HG02870 (cell line): ENCODE measurements at regions not wholly inside any gene's neighbourhood (a gene's known extent, or its start where the extent isn't known, plus 50 kb on each side); places are given as distances from the start of the nearest gene placed in this dataset.

ENCODE experiments used
- ATAC-seq: cut with Tn5 transposase; IDR thresholded peaks from one replicate; pipeline ENCODE4 v1.9.1; 2021; ENCODE audit warnings: mild to moderate bottlenecking, moderate library complexity; ENCODE audit not compliant: unreplicated experiment

GRCh38 chr5:2125171-2125900 lies 242.6 kb upstream of the IRX4 start:
- no peak for ATAC-seq

GRCh38 chr5:2124434-2125170 lies 241.9 kb upstream of the IRX4 start:
- no peak for ATAC-seq

- no peak for ATAC-seq
Observed at GRCh38 chr5:2123874-2124273, 241.1 kb upstream of the IRX4 start.

- ATAC-seq = no peak
Observed at GRCh38 chr5:2120361-2120760, 237.6 kb upstream of the IRX4 start.

- no peak for ATAC-seq
Observed at GRCh38 chr5:2119573-2119972, 236.8 kb upstream of the IRX4 start.

- no peak for ATAC-seq
Observed at GRCh38 chr5:2113348-2114131, 230.8 kb upstream of the IRX4 start.

- no peak for ATAC-seq
Observed at GRCh38 chr5:2112173-2113025, 229.7 kb upstream of the IRX4 start.

- no peak for ATAC-seq
Observed at GRCh38 chr5:2111569-2112105, 228.9 kb upstream of the IRX4 start.

- no peak for ATAC-seq
Observed at GRCh38 chr5:2110934-2111462, 228.3 kb upstream of the IRX4 start.

- no peak for ATAC-seq
Observed at GRCh38 chr5:2110137-2110933, 227.6 kb upstream of the IRX4 start.

- no peak for ATAC-seq
Observed at GRCh38 chr5:2109566-2109965, 226.8 kb upstream of the IRX4 start.

GRCh38 chr5:2106721-2107120 lies 224.0 kb upstream of the IRX4 start:
- no peak for ATAC-seq

GRCh38 chr5:2105141-2105540 lies 222.4 kb upstream of the IRX4 start:
- ATAC-seq = no peak

- ATAC-seq = no peak
Observed at GRCh38 chr5:2103940-2104339, 221.2 kb upstream of the IRX4 start.

- no peak for ATAC-seq
Observed at GRCh38 chr5:2102819-2103776, 220.4 kb upstream of the IRX4 start.

GRCh38 chr5:2101685-2102084 lies 219.0 kb upstream of the IRX4 start:
- ATAC-seq = no peak

GRCh38 chr5:2096887-2097505 lies 214.3 kb upstream of the IRX4 start:
- no peak for ATAC-seq

GRCh38 chr5:2095011-2095410 lies 212.3 kb upstream of the IRX4 start:
- no peak for ATAC-seq
